H1 (cell line): ENCODE measurements at regions not wholly inside any gene's neighbourhood (a gene's known extent, or its start where the extent isn't known, plus 50 kb on each side); places are given as distances from the start of the nearest gene placed in this dataset.

Experiments used
- CTCF ChIA-PET: fragments of 300-600 bp; sonication (Branson Sonifier 250); formaldehyde crosslinking; loops from one replicate; lab custom pipeline; 2021; ENCODE audit not compliant: partially characterized antibody; lab: Charles Lee
- POLR2A ChIA-PET: fragments of 300-600 bp; sonication (Branson Sonifier 250); formaldehyde crosslinking; loops from one replicate; lab custom pipeline; 2021; ENCODE audit warnings: inconsistent platforms; ENCODE audit not compliant: partially characterized antibody; lab: Charles Lee
- DNase-seq, 2 experiments: peaks; one replicate each; pipeline versions ENCODE4 v3.0.0 to v3.0.0-alpha.2; 2010 to 2022; ENCODE audit warnings: low spot score in 2 of 2, low read depth in 1 of 2, mixed read lengths in 1 of 2
- FAIRE-seq: peaks from 2 replicates; lab custom pipeline; 2011; peaks lifted over from hg19 to GRCh38; lab: Jason Lieb, UNC
- H2AFZ ChIP-seq: 2 replicates; pipeline ENCODE4 v1.8.1; 2012; ENCODE audit warnings: low read length, inconsistent platforms
- H2AK5ac ChIP-seq: 2 replicates; pipeline ENCODE4 v1.6.1; 2013; ENCODE audit warnings: low read depth, low read length
- H2BK120ac ChIP-seq: replicated peaks from 2 replicates; pipeline ENCODE3; 2013; ENCODE audit warnings: low read depth, low read length, inconsistent platforms
- H2BK12ac ChIP-seq: 2 replicates; pipeline ENCODE4 v1.6.1; 2013; ENCODE audit warnings: low read depth, low read length
- H2BK15ac ChIP-seq: 2 replicates; pipeline ENCODE4 v1.6.1; 2013; ENCODE audit warnings: low read length
- H2BK20ac ChIP-seq: 2 replicates; pipeline ENCODE4 v1.6.1; 2013; ENCODE audit warnings: low read length
- H2BK5ac ChIP-seq: 2 replicates; pipeline ENCODE4 v1.6.1; 2013; ENCODE audit warnings: low read depth, low read length
- H3K14ac ChIP-seq: 2 replicates; pipeline ENCODE4 v1.6.1; 2013; ENCODE audit warnings: inconsistent platforms; ENCODE audit not compliant: insufficient read length
- H3K18ac ChIP-seq: 2 replicates; pipeline ENCODE4 v1.6.1; 2013; ENCODE audit warnings: low read length; ENCODE audit errors: extremely low read depth
- H3K23ac ChIP-seq: 2 replicates; pipeline ENCODE4 v1.6.1; 2013; ENCODE audit warnings: inconsistent platforms; ENCODE audit not compliant: insufficient read length
- H3K23me2 ChIP-seq: 2 replicates; pipeline ENCODE4 v1.6.1; 2013; ENCODE audit warnings: low read depth, low read length
- H3K27ac ChIP-seq: 2 replicates; pipeline ENCODE4 v1.6.1; 2011; ENCODE audit warnings: low read depth, low read length, inconsistent platforms
- H3K27me3 ChIP-seq, 4 experiments: replicated peaks in 1 of 4; 1 replicate in 1 of 4; 2 replicates in 3 of 4; pipeline versions ENCODE4 v1.6.1 to v1.8.1; 2011 to 2013; ENCODE audit warnings: low read length in 3 of 4, mild to moderate bottlenecking in 3 of 4, inconsistent platforms in 2 of 4, mixed read lengths in 2 of 4, moderate library complexity in 1 of 4; ENCODE audit not compliant: control insufficient read depth in 3 of 4, insufficient read depth in 3 of 4; ENCODE audit errors: extremely low read depth in 1 of 4
- H3K36me3 ChIP-seq, 4 experiments: 2 replicates each; pipeline versions ENCODE4 v1.6.1 to v1.8.1; 2011 to 2013; ENCODE audit warnings: mild to moderate bottlenecking in 4 of 4, low read length in 3 of 4, moderate library complexity in 2 of 4, control low read depth in 1 of 4, inconsistent platforms in 1 of 4; ENCODE audit not compliant: insufficient read depth in 4 of 4, control insufficient read depth in 2 of 4
- H3K4ac ChIP-seq: replicated peaks from 2 replicates; pipeline ENCODE3; 2013; ENCODE audit warnings: low read length, low read depth, mixed read lengths, inconsistent platforms; ENCODE audit not compliant: insufficient read length
- H3K4me1 ChIP-seq, 4 experiments: replicated peaks in 1 of 4; 1 replicate in 1 of 4; 2 replicates in 3 of 4; pipeline versions ENCODE4 v1.6.1 to v1.8.1; 2011 to 2013; ENCODE audit warnings: low read length in 3 of 4, inconsistent platforms in 2 of 4, mixed read lengths in 1 of 4; ENCODE audit not compliant: insufficient read depth in 4 of 4, control insufficient read depth in 3 of 4
- H3K4me2 ChIP-seq, 2 experiments: 2 replicates each; pipeline versions ENCODE4 v1.6.1 to v1.8.1; 2011 to 2013; ENCODE audit warnings: low read depth in 2 of 2, low read length in 2 of 2, control low read depth in 1 of 2, inconsistent platforms in 1 of 2, mild to moderate bottlenecking in 1 of 2; ENCODE audit not compliant: insufficient read depth in 1 of 2
- H3K4me3 ChIP-seq, 4 experiments: fragments of 200-600, 300-600 bp in 1 of 4; sonication (generic), shearing (Covaris generic), sonication (Bioruptor Twin) in 1 of 4; 2 replicates each; pipeline versions ENCODE4 v1.5.1 to v1.8.1; 2011 to 2016; ENCODE audit warnings: low read length in 4 of 4, low read depth in 3 of 4, control low read depth in 2 of 4, inconsistent platforms in 2 of 4, mild to moderate bottlenecking in 2 of 4, mixed read lengths in 1 of 4, moderate library complexity in 1 of 4; ENCODE audit not compliant: insufficient read depth in 2 of 4; ENCODE audit errors: extremely low read depth in 1 of 4
- H3K56ac ChIP-seq: replicated peaks from 2 replicates; pipeline ENCODE3; 2013; ENCODE audit warnings: low read depth, mild to moderate bottlenecking, mixed read lengths, low read length, inconsistent platforms; ENCODE audit not compliant: insufficient read length
- H3K79me1 ChIP-seq: 2 replicates; pipeline ENCODE4 v1.6.1; 2013; ENCODE audit warnings: low read depth, low read length, control low read depth
- H3K79me2 ChIP-seq, 2 experiments: 2 replicates each; pipeline versions ENCODE4 v1.6.1 to v1.8.1; 2012 to 2013; ENCODE audit warnings: low read length in 2 of 2, mild to moderate bottlenecking in 2 of 2, inconsistent platforms in 1 of 2; ENCODE audit not compliant: insufficient read depth in 2 of 2, control insufficient read depth in 1 of 2
- H3K9ac ChIP-seq, 4 experiments: replicated peaks in 1 of 4; 1 replicate in 1 of 4; 2 replicates in 3 of 4; pipeline versions ENCODE4 v1.6.1 to v1.8.1; 2011 to 2013; ENCODE audit warnings: low read depth in 3 of 4, low read length in 3 of 4, control low read depth in 2 of 4, mild to moderate bottlenecking in 2 of 4, moderate library complexity in 2 of 4, inconsistent platforms in 1 of 4; ENCODE audit errors: extremely low read depth in 1 of 4
- H3K9me3 ChIP-seq, 2 experiments: 2 replicates each; pipeline versions ENCODE4 v1.6.1 to v1.8.1; 2012 to 2013; ENCODE audit warnings: mild to moderate bottlenecking in 2 of 2, moderate library complexity in 2 of 2, control low read depth in 1 of 2, inconsistent platforms in 1 of 2, low read depth in 1 of 2, low read length in 1 of 2, mixed read lengths in 1 of 2; ENCODE audit not compliant: insufficient read depth in 2 of 2
- H4K20me1 ChIP-seq, 2 experiments: replicated peaks in 1 of 2; 2 replicates each; pipeline versions ENCODE3 to v1.8.1; 2011 to 2013; ENCODE audit warnings: inconsistent platforms in 2 of 2, low read length in 2 of 2, mild to moderate bottlenecking in 1 of 2; ENCODE audit not compliant: insufficient read depth in 2 of 2, control insufficient read depth in 1 of 2
- H4K5ac ChIP-seq: 2 replicates; pipeline ENCODE4 v1.6.1; 2013; ENCODE audit warnings: low read length, low read depth, mixed read lengths, inconsistent platforms; ENCODE audit not compliant: insufficient read length
- H4K8ac ChIP-seq: 2 replicates; pipeline ENCODE4 v1.8.0; 2013; ENCODE audit warnings: mild to moderate bottlenecking, moderate library complexity, low read length, inconsistent platforms; ENCODE audit not compliant: insufficient read depth; ENCODE audit errors: extremely low read depth
- H4K91ac ChIP-seq: replicated peaks from 2 replicates; pipeline ENCODE3; 2013; ENCODE audit warnings: low read length, mixed read lengths, inconsistent platforms; ENCODE audit not compliant: insufficient read length
- GTF2F1 ChIP-seq: IDR thresholded peaks from 2 replicates; pipeline ENCODE4 v1.6.1; 2012; ENCODE audit warnings: low read depth, low read length, improper control_type of control experiment, borderline replicate concordance
- MAFK ChIP-seq: IDR thresholded peaks from 2 replicates; pipeline ENCODE4 v1.6.1; 2012; ENCODE audit warnings: low read depth, mild to moderate bottlenecking, improper control_type of control experiment, low read length
- WGBS, 2 experiments: shearing (Covaris generic) in 1 of 2; methylation state at CpG; one replicate each; pipeline versions ENCODE4 v1.1.6 to v1.1.7; 2013 to 2015; ENCODE audit warnings: low lambda C conversion rate in 2 of 2, mixed read lengths in 2 of 2, inconsistent platforms in 1 of 2, low coverage in 1 of 2, missing lambda C conversion rate in 1 of 2; ENCODE audit not compliant: insufficient replicate concordance in 2 of 2, insufficient coverage in 1 of 2, insufficient read length in 1 of 2; ENCODE audit errors: extremely low coverage in 1 of 2, missing lambda C conversion rate in 1 of 2; 5-methylcytosine and 5-hydroxymethylcytosine counted together

GRCh38 chr11:23961503-23962338 lies 535.1 kb upstream of the LUZP2 start:
- Histone ChIP-seq H2BK5ac (no peak overlapping the region), H3K9me3 (no peaks in the 10 kb centered on the region; a peak in 1 of 4 replicates), H3K79me2 (no peaks in the 10 kb centered on the region), H3K18ac (no peak overlapping the region), H3K23me2 (no peaks in the 10 kb centered on the region; the same call in 1 of the 2 replicates), H4K5ac (no peak overlapping the region), H2BK120ac (no peak overlapping the region), H3K4me3 (no peak overlapping the region), H3K27me3 (no peaks in the 10 kb centered on the region), H2AK5ac (no peak overlapping the region), H3K9ac (no peak overlapping the region), H2BK12ac (0 out of 2 replicates have a peak overlapping the region, but pooled peaks have one; percentile 5), H3K4me1 (peaks cover 0 to 7% (median under 1%) of the 10 kb centered on the region in 4 experiments; a peak in 3 of 7 replicates), H2BK15ac (no peak overlapping the region), H3K14ac (no peak overlapping the region), H3K23ac (no peak overlapping the region), H3K4me2 (no peak overlapping the region), H4K8ac (peak overlapping the region; percentile 62; the same call in 1 of the 2 replicates), H3K36me3 (no peaks in the 10 kb centered on the region), H4K20me1 (no peaks in the 10 kb centered on the region), H3K4ac (no peak overlapping the region), H4K91ac (no peak overlapping the region), H2AFZ (no peak overlapping the region), H2BK20ac (no peak overlapping the region), H3K79me1 (no peaks in the 10 kb centered on the region), H3K27ac (no peak overlapping the region), H3K56ac (no peak overlapping the region)
- FAIRE-seq, result no peak
- TF ChIP-seq MAFK (peak; percentile 94), GTF2F1 (no peak)
- 94% methylated on average over 20 of the region's 20 CpGs; no CpG with 5 or more reads in 1 of the 2 experiments for WGBS, 2 experiments
- no peak for DNase-seq
- ChIA-PET POLR2A (no interaction called here), CTCF (interaction anchor here (1.1 kb wide), 1 partner anchor 10 kb away, joined by 3 read pairs; no protein-coding TSS in a partner anchor)
